HG03095 (cell line): ENCODE measurements at regions not wholly inside any gene's neighbourhood (a gene's known extent, or its start where the extent isn't known, plus 50 kb on each side); places are given as distances from the start of the nearest gene placed in this dataset.

Experiments used
- ATAC-seq: cut with Tn5 transposase; IDR thresholded peaks from one replicate; pipeline ENCODE4 v1.9.1; 2021; ENCODE audit warnings: moderate library complexity; ENCODE audit not compliant: unreplicated experiment

- ATAC-seq, result no peak
Measured at GRCh38 chr12:28104903-28105864, 85.1 kb upstream of the CCDC91 start.

GRCh38 chr12:28107679-28108078, 82.6 kb upstream of the CCDC91 start:
- ATAC-seq, result no peak

- no peak for ATAC-seq
Measured at GRCh38 chr12:28108599-28108998, 81.7 kb upstream of the CCDC91 start.

- no peak for ATAC-seq
Measured at GRCh38 chr12:28110329-28110728, 79.9 kb upstream of the CCDC91 start.

GRCh38 chr12:28114488-28114887, 75.8 kb upstream of the CCDC91 start:
- ATAC-seq, result no peak

GRCh38 chr12:28121433-28121832, 68.8 kb upstream of the CCDC91 start:
- no peak for ATAC-seq

- ATAC-seq, result no peak
Measured at GRCh38 chr12:28121899-28122655, 68.2 kb upstream of the CCDC91 start.

- ATAC-seq, result no peak
Measured at GRCh38 chr12:28122756-28123155, 67.5 kb upstream of the CCDC91 start.

- no peak for ATAC-seq
Measured at GRCh38 chr12:28127455-28127854, 62.8 kb upstream of the CCDC91 start.

- ATAC-seq, result no peak
Measured at GRCh38 chr12:28129031-28129430, 61.2 kb upstream of the CCDC91 start.

- no peak for ATAC-seq
Measured at GRCh38 chr12:28130234-28130624, 60.0 kb upstream of the CCDC91 start.

GRCh38 chr12:28130625-28131598, 59.3 kb upstream of the CCDC91 start:
- no peak for ATAC-seq

GRCh38 chr12:28132398-28132797, 57.9 kb upstream of the CCDC91 start:
- no peak for ATAC-seq

- ATAC-seq, result no peak
Measured at GRCh38 chr12:28135801-28136439, 54.3 kb upstream of the CCDC91 start.

GRCh38 chr12:28137414-28137813, 52.8 kb upstream of the CCDC91 start:
- no peak for ATAC-seq

GRCh38 chr12:28140404-28140803, 49.9 kb upstream of the CCDC91 start:
- no peak for ATAC-seq
